ENCODE measurements at regions not wholly inside any gene's neighbourhood (a gene's known extent, or its start where the extent isn't known, plus 50 kb on each side); places are given as distances from the start of the nearest gene placed in this dataset.

DNA sequence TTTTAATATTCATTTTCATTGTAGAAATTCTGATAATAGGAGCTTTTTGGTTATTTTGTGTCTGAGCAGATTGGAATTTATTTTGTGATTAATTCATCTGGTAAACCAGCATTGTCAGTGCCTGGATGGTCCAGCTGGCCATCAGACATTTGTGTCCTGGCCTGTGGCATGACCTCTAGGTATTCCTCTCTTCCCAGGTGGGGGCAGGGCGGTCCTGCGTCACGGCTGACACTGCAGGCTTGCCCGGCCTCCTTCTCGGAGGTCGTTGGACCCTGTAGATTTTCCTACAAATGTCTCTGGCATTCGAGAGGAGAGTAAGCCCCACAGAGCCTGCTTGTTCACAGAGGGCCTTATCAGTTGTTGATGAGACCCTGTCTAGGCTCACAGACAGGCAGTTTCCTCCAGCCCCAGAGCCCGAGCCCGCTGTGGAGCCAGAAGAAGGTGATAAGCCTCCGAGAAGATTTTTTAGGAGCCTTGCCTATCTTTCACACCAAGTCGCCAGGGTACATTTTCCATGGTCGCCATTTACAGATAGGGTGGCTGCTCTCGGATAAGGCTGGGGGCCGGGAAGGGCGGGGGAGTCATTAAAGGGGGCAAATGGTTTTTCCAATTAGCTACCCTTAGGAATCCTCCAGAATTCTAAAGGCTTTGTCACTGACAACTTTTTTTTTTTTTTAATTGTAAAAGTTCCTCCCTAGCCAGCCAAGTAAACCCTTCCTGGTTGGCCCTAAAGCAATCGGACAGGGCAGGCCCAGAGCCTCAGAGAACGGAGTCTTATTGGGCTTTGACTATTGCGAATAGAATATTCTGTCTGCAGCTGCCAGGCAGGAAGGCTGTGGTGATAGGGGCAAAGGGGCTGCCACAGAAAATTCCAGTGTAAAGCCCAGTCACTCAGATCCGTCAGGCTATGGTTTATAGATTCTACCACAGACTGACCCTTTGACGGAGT lies 78.1 kb upstream of the TBX20 start:
- FAIRE-seq: no peak

DNA sequence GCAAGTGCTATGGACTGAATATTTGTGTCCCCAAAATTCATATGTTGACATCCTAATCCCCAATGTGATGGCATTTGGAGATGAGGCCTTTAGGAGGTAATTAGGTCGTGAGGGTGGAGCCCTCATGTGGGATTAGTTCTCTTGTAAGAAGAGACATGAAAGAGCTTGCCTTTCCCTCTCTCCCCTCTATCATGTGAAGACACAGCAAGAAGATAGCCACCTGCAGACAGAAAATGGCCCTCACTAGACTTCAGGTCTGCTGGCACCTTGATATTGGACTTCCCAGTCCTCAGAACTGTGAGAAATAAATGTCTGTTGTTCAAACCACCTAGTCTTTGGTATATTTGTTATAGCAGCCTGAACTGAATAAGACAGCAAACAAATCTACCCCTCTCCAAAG lies 75.1 kb upstream of the TBX20 start:
- no peak for FAIRE-seq

DNA sequence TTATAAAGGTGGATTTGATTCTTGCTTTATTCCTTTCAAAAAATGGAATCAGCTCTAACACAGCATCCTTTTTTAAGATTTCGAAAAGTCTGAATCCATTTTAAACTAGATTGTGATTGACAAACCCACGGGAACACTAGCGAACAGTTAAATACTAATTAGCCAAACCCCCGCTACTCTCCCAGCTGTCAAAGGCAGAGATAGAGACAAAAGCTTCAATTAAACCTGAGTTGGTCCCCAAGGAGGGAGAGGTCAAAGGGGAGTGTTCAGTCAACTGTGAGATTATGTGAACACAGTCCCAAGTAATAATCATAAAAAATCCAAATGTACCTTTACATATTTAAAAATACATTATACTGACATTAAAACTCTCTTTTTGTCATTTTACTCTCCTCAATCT lies 65.7 kb upstream of the TBX20 start:
- FAIRE-seq: no peak

DNA sequence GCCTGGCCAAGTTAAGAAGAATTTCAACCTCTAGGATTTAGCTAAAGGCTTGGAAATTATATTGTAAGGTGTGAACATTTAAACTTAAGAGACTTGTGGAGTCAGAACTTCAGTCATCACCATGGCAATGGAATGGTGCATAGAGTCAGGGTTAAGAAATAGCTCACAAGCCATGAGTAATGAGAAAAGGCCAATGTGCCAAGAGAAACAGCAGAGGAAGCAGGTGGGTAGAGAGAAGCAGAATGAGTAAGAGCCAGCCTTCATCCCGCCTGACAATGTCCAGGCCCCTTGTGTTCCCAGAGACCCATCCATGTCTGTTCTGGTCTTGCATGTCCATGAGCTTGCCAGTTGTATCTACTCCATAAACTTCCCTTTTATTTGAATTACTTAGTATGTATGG lies 62.6 kb upstream of the TBX20 start:
- FAIRE-seq: no peak

DNA sequence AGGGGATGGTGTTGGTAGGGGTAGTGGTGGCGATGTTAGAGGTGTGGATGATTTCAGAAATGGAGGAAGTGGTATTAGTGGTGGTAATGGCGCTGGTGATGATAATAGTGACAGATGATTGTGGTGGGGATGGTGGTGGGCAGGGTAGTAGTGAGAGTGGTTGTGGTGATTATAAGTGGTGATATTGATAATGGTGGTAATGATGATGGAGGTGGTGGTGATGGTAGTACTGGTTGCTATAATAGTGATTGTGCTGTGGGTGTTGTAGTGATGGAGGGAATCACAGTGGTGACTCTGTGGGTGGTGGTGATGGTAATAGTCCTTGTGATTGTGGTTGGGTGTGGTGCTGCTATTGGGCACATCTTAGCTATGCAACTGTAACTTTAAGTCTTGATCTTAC lies 61.6 kb upstream of the TBX20 start:
- no peak for FAIRE-seq

DNA sequence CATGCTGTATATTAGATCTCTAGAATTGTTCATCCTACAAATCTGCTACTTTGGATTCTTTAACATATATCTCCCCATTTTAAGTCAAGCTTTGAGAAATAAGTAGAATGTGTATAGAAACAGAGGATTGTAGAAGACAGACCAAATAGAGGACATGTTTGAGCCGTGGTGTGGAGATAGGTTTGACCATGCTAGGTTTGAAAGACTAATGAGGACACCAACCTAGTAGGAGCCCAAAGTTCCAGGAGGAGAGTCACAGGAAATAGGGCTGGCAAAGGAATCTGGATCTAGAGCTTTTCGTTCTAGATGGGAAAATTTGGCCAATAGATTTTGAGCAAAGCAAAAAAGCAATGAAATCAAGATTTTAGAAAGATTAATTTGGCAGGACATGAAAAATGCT lies 60.5 kb upstream of the TBX20 start:
- no peak for FAIRE-seq

DNA sequence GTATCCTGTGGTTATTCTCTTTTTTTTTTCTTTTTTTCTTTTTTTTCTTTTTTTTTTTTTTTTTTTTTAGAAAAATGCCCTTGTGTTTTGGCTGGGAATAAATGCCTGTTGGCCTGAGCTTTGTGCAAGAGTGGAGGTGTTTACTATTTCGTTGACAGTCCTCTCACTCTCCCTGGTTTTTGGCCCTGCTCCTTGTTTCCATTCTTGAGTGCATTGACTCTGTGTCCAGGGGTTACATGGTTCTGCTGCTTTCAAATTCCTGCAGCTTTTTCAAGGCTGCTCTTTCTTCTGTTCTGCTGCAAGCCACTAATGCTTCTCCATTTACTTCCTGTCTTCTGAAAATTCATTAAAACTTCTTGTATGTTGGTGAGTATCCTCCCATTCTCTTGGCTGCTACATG lies 59.7 kb upstream of the TBX20 start:
- FAIRE-seq: no peak

All from A204.1 (cell line).